ENCODE measurements at regions not wholly inside any gene's neighbourhood (a gene's known extent, or its start where the extent isn't known, plus 50 kb on each side); places are given as distances from the start of the nearest gene placed in this dataset.

DNA sequence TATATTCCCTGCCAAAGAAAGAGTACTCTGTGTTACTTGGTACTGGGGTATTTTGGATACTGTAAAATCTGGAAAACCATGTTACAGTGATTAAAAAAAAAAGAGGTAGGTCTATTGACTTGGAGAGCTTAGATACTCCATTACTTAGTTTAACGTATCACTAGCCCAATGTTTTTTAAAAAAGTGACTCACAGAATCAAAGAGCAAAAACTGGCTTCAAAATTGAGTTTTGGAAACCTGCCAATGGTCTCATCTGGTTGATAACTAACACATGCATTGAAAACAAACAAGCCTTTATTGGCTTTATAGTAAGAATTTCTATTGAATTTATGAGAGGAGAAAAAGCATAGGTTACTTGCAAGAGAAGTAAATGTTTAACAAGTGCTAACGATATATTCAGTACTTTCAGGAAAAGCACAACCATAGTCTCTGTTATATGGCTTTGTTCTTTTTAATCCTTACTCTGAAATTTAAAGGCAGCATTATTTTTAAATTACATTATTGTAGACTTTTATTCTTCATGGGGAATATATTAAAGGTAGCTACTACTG is 563.3 kb upstream of the SORCS1 start:
- no peaks in the 10 kb centered on the region for H3K27me3 Mint-ChIP-seq
- H3K4me1 Mint-ChIP-seq = no peaks in the 10 kb centered on the region
- peaks cover 32% of the 10 kb centered on the region for H3K9me3 Mint-ChIP-seq
- ChIA-PET POLR2A (no interaction called here), CTCF (no interaction called here)
- no peak overlapping the region for H3K27ac Mint-ChIP-seq
- H3K36me3 Mint-ChIP-seq (ENCODE audit: low read depth) = no peaks in the 10 kb centered on the region
- no peak overlapping the region for H3K4me3 Mint-ChIP-seq
- DNase-seq = no peak

DNA sequence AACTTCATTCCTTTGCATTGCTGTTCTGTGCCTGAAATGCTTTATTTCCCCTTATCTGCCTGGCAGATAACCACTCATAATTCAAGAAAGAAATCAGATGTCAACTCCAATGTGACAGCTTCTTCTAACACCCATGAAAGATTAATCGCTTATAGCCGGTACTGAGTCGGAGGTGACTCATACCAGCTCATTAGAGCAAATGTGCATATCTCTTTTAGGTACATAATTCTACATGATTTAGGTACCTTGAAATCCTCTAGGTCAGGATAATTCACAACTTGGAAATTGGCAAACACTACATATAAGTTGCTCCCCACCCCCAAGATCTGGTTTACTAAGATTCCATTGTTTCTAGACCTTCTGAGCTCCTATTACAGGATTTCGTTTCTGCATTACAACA is 554.4 kb upstream of the SORCS1 start:
- no peaks in the 10 kb centered on the region for H3K4me1 Mint-ChIP-seq
- no peak overlapping the region for H3K27ac Mint-ChIP-seq
- ChIA-PET CTCF (no interaction called here), POLR2A (no interaction called here)
- no peaks in the 10 kb centered on the region for H3K27me3 Mint-ChIP-seq
- H3K4me3 Mint-ChIP-seq = no peak overlapping the region
- no peak for DNase-seq
- H3K36me3 Mint-ChIP-seq (ENCODE audit: low read depth) = no peaks in the 10 kb centered on the region
- peaks cover 24% of the 10 kb centered on the region for H3K9me3 Mint-ChIP-seq

DNA sequence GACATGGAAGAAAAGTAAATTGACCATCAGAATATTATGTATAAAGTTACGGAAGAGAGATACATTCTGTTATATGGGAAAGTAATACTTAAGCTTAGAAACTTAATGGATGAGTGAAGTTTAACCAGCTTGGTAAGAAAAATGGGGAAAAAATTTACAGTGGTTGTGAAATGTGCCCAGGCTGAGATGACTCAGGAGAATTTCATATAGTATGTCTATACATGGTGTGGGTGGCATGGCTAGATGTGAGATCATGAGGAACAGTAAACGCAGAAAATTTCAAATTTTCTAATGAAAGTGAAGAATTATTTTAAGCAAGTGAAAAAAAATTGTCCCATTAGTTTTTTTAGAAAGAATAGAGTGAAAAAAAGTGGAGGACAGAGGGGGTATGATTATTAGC is 552.5 kb upstream of the SORCS1 start:
- ChIA-PET CTCF (no interaction called here), POLR2A (no interaction called here)
- Mint-ChIP-seq H3K4me1 (no peaks in the 10 kb centered on the region), H3K36me3 (ENCODE audit: low read depth) (no peaks in the 10 kb centered on the region), H3K27ac (no peak overlapping the region), H3K4me3 (no peak overlapping the region), H3K27me3 (no peaks in the 10 kb centered on the region), H3K9me3 (peaks cover 24% of the 10 kb centered on the region)
- DNase-seq = no peak

DNA sequence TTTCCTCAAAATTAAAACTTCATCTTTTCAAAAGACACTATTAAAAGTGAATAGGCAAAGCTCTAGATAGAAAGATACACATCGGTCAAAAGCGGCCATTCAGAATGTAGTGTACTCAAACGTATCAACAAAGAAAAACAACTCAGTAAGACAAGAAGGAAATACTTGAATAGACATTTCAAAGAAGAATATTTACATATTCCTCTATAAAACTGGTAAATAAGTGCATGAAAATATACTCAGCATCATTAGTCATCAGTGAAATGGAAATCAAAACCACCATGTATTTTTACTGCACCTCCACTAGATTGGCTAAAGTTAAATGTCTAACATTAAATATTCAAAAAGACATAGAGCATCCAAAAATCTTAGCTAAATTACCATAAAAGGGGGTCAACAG is 551.1 kb upstream of the SORCS1 start:
- ChIA-PET CTCF (no interaction called here), POLR2A (no interaction called here)
- no peak for DNase-seq
- Mint-ChIP-seq H3K36me3 (ENCODE audit: low read depth) (no peaks in the 10 kb centered on the region), H3K4me1 (no peaks in the 10 kb centered on the region), H3K9me3 (peaks cover 15% of the 10 kb centered on the region), H3K4me3 (no peak overlapping the region), H3K27me3 (no peaks in the 10 kb centered on the region), H3K27ac (no peak overlapping the region)

DNA sequence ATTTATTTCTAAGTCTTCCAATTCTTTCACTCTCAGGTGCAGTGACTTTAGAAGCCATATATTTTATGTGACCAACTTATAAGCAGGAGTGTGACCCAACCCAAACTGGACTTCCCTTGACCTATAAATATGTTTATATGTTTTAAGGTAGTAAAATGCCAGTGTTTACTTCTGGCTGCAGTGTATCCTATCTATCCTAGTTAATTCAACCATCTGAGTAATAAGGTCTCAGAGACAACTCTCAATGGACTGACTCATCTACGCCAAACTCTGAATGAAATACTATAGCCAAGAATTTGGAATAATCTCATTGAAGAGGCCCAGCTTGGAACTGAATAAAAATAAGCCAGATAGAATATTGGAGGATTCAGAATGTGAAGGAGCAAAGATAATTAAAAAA is 544.5 kb upstream of the SORCS1 start:
- no peak for DNase-seq
- Mint-ChIP-seq H3K9me3 (peaks cover 10% of the 10 kb centered on the region), H3K36me3 (ENCODE audit: low read depth) (no peaks in the 10 kb centered on the region), H3K27me3 (no peaks in the 10 kb centered on the region), H3K4me3 (no peak overlapping the region), H3K27ac (no peak overlapping the region), H3K4me1 (no peaks in the 10 kb centered on the region)
- ChIA-PET CTCF (no interaction called here), POLR2A (no interaction called here)

DNA sequence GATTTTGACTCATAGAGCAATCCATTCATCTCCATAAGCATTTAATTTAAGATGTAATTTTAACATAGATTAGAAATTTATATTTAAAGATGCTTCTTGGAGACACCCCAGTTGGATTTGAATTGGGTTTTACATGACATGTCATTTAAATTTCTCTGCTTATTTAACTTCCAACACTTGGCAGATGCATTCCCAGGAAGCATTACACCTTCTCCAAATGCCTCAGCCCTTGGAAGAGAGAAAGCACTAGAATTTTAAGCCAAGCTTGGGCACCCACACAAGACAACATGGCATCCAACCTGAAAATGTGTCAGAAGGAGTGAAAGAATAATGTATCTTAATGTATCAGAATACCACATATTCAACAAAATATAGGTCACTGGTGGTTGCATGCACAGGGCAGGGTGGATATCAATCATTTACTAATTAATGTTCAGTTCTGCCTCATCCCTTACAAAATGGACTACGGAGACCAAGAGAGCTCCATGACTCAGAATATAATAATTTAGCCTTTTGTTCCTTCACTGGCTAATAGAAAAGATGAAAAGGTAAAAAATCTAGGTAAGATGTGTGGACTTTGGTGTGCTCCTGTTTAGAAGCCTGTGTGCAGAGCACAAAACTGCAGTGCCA is 541.7 kb upstream of the SORCS1 start:
- H3K27ac Mint-ChIP-seq = no peak overlapping the region
- DNase-seq = no peak
- no peaks in the 10 kb centered on the region for H3K36me3 Mint-ChIP-seq (ENCODE audit: low read depth)
- ChIA-PET CTCF (no interaction called here), POLR2A (no interaction called here)
- no peak overlapping the region for H3K4me3 Mint-ChIP-seq
- no peaks in the 10 kb centered on the region for H3K27me3 Mint-ChIP-seq
- peaks cover 10% of the 10 kb centered on the region for H3K9me3 Mint-ChIP-seq
- no peaks in the 10 kb centered on the region for H3K4me1 Mint-ChIP-seq

DNA sequence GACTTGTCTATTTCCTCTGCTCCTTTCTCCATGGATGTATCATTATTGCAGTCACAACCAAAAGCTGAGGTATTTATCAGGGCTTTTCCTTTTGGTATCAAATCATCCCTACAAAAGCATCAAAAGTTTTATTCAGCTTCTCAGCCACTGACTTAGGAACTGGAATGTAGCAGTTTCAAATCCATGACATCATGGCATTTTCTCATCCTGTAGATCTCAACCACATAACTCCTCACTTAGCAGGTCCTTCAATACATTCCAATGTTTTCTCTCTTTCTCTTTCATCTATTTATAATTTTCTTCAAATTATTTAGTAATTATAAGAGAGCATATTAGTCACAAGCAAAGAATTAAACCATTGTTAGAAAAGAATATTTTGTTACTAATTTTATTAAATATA is 537.4 kb upstream of the SORCS1 start:
- Mint-ChIP-seq H3K4me1 (no peaks in the 10 kb centered on the region), H3K27ac (no peak overlapping the region), H3K36me3 (ENCODE audit: low read depth) (no peaks in the 10 kb centered on the region), H3K9me3 (peaks cover 9% of the 10 kb centered on the region), H3K4me3 (no peak overlapping the region), H3K27me3 (no peaks in the 10 kb centered on the region)
- DNase-seq = no peak
- CTCF ChIA-PET = no interaction called here
- POLR2A ChIA-PET = no interaction called here

DNA sequence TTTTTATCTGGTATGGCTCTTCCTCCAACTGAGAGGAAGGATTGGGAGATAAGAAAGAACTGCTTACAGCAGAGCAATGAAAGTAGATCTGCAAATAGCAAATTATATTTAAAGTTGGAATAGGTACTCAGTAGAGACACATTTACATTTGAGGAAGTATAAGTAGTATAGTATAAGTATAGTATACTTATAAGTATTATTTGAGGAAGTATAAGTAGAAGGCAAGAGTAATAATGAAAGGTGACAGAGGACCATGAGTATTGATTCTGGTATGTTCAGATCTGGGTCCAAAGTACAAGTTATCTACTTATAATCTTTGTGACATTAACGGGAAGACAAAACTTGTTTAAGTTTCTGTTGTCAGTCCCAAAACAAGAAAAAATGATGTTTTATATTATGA is 527.6 kb upstream of the SORCS1 start:
- CTCF ChIA-PET = no interaction called here
- DNase-seq = no peak
- peaks cover 14% of the 10 kb centered on the region for H3K9me3 Mint-ChIP-seq
- POLR2A ChIA-PET = no interaction called here
- no peaks in the 10 kb centered on the region for H3K27me3 Mint-ChIP-seq
- H3K4me3 Mint-ChIP-seq = no peak overlapping the region
- no peak overlapping the region for H3K27ac Mint-ChIP-seq
- H3K4me1 Mint-ChIP-seq = no peaks in the 10 kb centered on the region
- H3K36me3 Mint-ChIP-seq (ENCODE audit: low read depth) = no peaks in the 10 kb centered on the region

DNA sequence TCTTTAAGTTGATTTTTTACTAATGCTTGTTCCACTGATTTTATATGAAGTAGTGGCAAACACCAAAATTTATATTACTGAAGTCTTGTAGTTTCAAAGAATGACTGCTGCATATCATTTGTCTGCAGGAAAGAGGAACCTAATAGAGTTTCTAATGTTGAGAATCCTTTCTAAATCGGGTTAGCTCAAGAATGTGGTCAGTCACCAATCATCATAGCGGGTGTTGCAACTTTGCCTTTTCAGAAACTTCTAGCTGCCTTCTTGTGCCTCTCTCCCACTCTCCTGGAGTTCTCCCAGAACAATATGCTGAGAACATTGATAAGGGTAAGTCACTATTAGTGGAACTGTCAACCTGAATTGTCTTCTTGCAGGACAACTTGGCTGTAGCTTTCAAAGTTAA is 524.8 kb upstream of the SORCS1 start:
- POLR2A ChIA-PET = no interaction called here
- Mint-ChIP-seq H3K36me3 (ENCODE audit: low read depth) (no peaks in the 10 kb centered on the region), H3K27ac (no peak overlapping the region), H3K4me3 (no peak overlapping the region), H3K9me3 (peaks cover 16% of the 10 kb centered on the region), H3K4me1 (no peaks in the 10 kb centered on the region), H3K27me3 (no peaks in the 10 kb centered on the region)
- no peak for DNase-seq
- CTCF ChIA-PET = no interaction called here

DNA sequence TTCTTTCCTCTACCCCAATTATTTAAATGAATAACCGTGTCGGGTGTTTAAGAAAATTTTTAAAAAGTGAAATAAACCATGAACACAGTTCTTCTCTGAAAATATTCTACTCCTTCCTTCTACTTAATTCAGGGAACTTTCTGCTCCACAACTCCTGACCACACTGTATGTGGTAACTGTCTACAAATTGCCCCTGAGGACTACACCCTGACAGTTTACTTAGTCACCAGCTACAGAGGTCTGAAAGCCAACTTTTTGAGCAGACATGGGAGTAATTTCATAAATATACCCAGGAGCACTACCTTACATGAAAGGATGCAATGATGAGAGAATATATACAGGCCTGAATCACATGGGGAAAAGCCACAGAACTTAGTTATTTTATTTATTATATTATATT is 523.2 kb upstream of the SORCS1 start:
- H3K4me3 Mint-ChIP-seq = no peak overlapping the region
- ChIA-PET CTCF (no interaction called here), POLR2A (no interaction called here)
- no peaks in the 10 kb centered on the region for H3K36me3 Mint-ChIP-seq (ENCODE audit: low read depth)
- no peaks in the 10 kb centered on the region for H3K27me3 Mint-ChIP-seq
- peaks cover 15% of the 10 kb centered on the region for H3K9me3 Mint-ChIP-seq
- DNase-seq = no peak
- H3K4me1 Mint-ChIP-seq = no peaks in the 10 kb centered on the region
- H3K27ac Mint-ChIP-seq = no peak overlapping the region

DNA sequence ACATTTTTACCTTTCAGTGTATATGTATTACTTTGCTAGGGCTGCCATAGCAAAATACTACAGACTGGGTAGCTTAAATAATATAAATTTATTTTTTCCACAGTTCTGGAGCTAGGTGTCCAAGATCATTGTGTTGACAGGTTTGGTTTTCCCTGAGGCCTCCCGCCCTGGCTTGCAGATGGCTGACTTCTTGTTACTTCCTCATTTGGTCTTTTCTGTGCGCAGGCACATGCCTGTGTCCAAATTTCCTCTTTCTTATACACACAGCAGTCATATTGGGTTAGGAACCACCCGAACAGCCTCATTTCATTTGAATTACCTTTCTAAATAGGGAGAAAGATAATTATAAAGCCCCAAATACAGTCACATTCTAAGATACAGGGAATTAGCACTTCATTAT is 521.6 kb upstream of the SORCS1 start:
- Mint-ChIP-seq H3K36me3 (ENCODE audit: low read depth) (no peaks in the 10 kb centered on the region), H3K27ac (no peak overlapping the region), H3K4me1 (no peaks in the 10 kb centered on the region), H3K4me3 (no peak overlapping the region), H3K9me3 (peaks cover 14% of the 10 kb centered on the region), H3K27me3 (no peaks in the 10 kb centered on the region)
- CTCF ChIA-PET = no interaction called here
- no peak for DNase-seq
- POLR2A ChIA-PET = no interaction called here

DNA sequence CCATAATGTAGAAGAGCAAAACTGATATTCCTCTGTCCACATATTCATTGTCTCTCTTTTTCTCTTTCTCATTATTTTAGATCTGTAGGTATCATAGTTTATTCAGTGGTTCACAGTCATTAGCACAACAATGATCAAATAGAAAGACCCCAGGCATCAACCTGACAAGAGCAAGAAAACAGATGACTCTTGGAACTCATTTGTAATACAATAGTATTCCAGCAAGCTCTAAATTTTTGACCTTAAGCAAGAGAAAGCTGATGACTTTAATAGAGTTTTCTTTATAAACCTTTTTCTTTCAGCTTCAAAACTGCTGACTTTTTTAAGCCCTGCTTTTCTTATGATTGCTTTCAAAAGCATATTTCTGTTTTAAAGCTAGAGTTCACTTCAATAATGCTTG is 507.5 kb upstream of the SORCS1 start:
- Mint-ChIP-seq H3K9me3 (peaks cover 29% of the 10 kb centered on the region), H3K4me1 (no peaks in the 10 kb centered on the region), H3K4me3 (no peak overlapping the region), H3K27me3 (no peaks in the 10 kb centered on the region), H3K36me3 (ENCODE audit: low read depth) (no peaks in the 10 kb centered on the region), H3K27ac (no peak overlapping the region)
- POLR2A ChIA-PET = no interaction called here
- DNase-seq = no peak
- CTCF ChIA-PET = no interaction called here

DNA sequence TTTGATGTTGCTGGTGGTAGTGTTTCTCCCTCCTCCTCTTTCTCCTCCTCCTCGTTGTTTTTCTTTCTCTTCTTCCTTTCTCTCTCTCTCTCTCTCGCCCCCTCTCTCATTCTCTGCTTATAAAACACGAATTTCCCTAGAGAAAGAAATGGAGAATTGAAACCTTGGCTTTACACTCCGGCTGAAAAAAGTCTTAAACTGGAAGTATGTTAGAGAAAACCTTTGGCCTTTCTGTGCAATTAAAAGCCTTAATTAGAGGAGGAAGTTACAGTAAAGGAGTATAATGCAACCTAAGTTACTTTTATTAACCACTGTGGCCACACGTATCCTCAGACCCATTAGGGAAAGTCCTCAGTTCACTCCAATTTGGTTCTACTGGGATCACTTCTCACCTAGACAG is 501.7 kb upstream of the SORCS1 start:
- Mint-ChIP-seq H3K4me1 (no peaks in the 10 kb centered on the region), H3K36me3 (ENCODE audit: low read depth) (no peaks in the 10 kb centered on the region), H3K9me3 (peaks cover 20% of the 10 kb centered on the region), H3K4me3 (no peak overlapping the region), H3K27ac (no peak overlapping the region), H3K27me3 (no peaks in the 10 kb centered on the region)
- no peak for DNase-seq
- CTCF ChIA-PET = no interaction called here
- POLR2A ChIA-PET = no interaction called here

DNA sequence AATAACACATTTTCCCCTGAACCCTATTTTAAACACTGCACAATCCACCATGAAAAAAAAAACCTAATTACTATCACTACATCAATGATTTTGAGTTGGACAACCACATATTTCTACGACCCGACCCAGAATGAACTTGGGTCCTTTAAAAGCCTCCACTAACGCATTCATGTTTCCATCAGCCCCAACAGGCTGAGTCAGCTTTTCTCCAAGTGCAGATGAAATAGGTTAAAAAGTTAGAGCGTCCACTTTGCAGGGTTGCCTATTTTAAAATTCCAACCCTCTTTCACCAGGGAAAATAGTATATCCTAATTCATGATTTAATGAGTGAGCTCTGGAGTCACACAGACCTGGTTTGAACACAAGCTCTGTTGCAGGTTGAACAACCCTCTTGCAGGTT is 501.0 kb upstream of the SORCS1 start:
- H3K36me3 Mint-ChIP-seq (ENCODE audit: low read depth) = no peaks in the 10 kb centered on the region

DNA sequence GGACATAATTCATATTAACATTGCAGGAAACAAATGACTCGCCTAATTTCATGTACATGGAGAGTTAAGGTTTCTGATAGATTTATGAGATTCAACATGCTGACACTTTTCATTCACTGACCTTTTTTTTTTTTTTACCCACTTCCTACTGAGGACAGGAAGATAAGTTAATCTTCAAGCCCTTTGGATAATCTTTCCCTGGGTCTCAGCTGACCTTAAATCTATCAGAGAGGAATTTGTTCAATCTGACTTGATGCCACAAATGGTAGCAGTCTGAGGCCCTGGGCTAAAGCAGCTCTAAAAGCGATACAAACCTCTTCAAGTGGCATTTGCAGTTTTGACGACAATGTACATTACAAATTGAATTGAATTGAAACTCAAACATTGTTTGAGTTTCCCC is 493.3 kb upstream of the SORCS1 start:
- ChIA-PET CTCF (no interaction called here), POLR2A (no interaction called here)
- DNase-seq = no peak
- Mint-ChIP-seq H3K9me3 (peaks cover 12% of the 10 kb centered on the region), H3K36me3 (ENCODE audit: low read depth) (no peaks in the 10 kb centered on the region), H3K4me3 (no peak overlapping the region), H3K4me1 (no peaks in the 10 kb centered on the region), H3K27me3 (no peaks in the 10 kb centered on the region), H3K27ac (no peak overlapping the region)

More for the DNA sequence above, 501.0 kb upstream of the SORCS1 start:
- ChIA-PET CTCF (no interaction called here), POLR2A (no interaction called here)
- H3K4me3 Mint-ChIP-seq = no peak overlapping the region
- H3K4me1 Mint-ChIP-seq = no peaks in the 10 kb centered on the region
- DNase-seq = no peak
- H3K9me3 Mint-ChIP-seq = peaks cover 17% of the 10 kb centered on the region
- no peak overlapping the region for H3K27ac Mint-ChIP-seq
- no peaks in the 10 kb centered on the region for H3K27me3 Mint-ChIP-seq
